ENCODE measurements at regions not wholly inside any gene's neighbourhood (a gene's known extent, or its start where the extent isn't known, plus 50 kb on each side); places are given as distances from the start of the nearest gene placed in this dataset.

- Mint-ChIP-seq H3K4me3 (no peak overlapping the region), H3K27me3 (no peaks in the 10 kb centered on the region), H3K4me1 (no peaks in the 10 kb centered on the region), H3K27ac (no peak overlapping the region), H3K36me3 (no peaks in the 10 kb centered on the region), H3K9me3 (no peaks in the 10 kb centered on the region)
- no peak for ATAC-seq (replicated peaks)
- no peak for DNase-seq
Observed at GRCh38 chr20:60930023-60930790, 321.9 kb upstream of the CDH4 start.

GRCh38 chr20:60931696-60932095, 320.4 kb upstream of the CDH4 start:
- no peak for ATAC-seq (replicated peaks)
- H3K36me3 Mint-ChIP-seq: no peaks in the 10 kb centered on the region
- H3K27me3 Mint-ChIP-seq: no peaks in the 10 kb centered on the region
- no peaks in the 10 kb centered on the region for H3K4me1 Mint-ChIP-seq
- H3K9me3 Mint-ChIP-seq: no peaks in the 10 kb centered on the region
- no peak overlapping the region for H3K27ac Mint-ChIP-seq
- DNase-seq: no peak
- no peak overlapping the region for H3K4me3 Mint-ChIP-seq

GRCh38 chr20:60934724-60935123, 317.3 kb upstream of the CDH4 start:
- Mint-ChIP-seq H3K27me3 (peaks cover 0 to 4% of the 10 kb centered on the region in 2 donors), H3K4me1 (no peaks in the 10 kb centered on the region), H3K4me3 (no peak overlapping the region), H3K9me3 (no peaks in the 10 kb centered on the region), H3K36me3 (no peaks in the 10 kb centered on the region), H3K27ac (no peak overlapping the region)
- DNase-seq (no peak), ATAC-seq (replicated peaks) (no peak)

- ATAC-seq (replicated peaks) (no peak), DNase-seq (no peak)
- H3K27me3 Mint-ChIP-seq: peaks cover 0 to 4% of the 10 kb centered on the region in 2 donors
- no peak overlapping the region for H3K4me3 Mint-ChIP-seq
- H3K4me1 Mint-ChIP-seq: no peaks in the 10 kb centered on the region
- H3K36me3 Mint-ChIP-seq: no peaks in the 10 kb centered on the region
- H3K9me3 Mint-ChIP-seq: no peaks in the 10 kb centered on the region
- no peak overlapping the region for H3K27ac Mint-ChIP-seq
Observed at GRCh38 chr20:60935971-60936370, 316.1 kb upstream of the CDH4 start.

- Mint-ChIP-seq H3K36me3 (no peaks in the 10 kb centered on the region), H3K27me3 (peaks cover 0 to 4% of the 10 kb centered on the region in 2 donors), H3K9me3 (no peaks in the 10 kb centered on the region), H3K27ac (no peak overlapping the region), H3K4me1 (no peaks in the 10 kb centered on the region), H3K4me3 (no peak overlapping the region)
- DNase-seq: no peak
- no peak for ATAC-seq (replicated peaks)
Observed at GRCh38 chr20:60937585-60937984, 314.5 kb upstream of the CDH4 start.

- Mint-ChIP-seq H3K9me3 (no peaks in the 10 kb centered on the region), H3K4me3 (no peak overlapping the region), H3K36me3 (no peaks in the 10 kb centered on the region), H3K4me1 (no peaks in the 10 kb centered on the region), H3K27me3 (peaks cover 0 to 4% of the 10 kb centered on the region in 2 donors), H3K27ac (no peak overlapping the region)
- no peak for DNase-seq
- ATAC-seq (replicated peaks): no peak
Observed at GRCh38 chr20:60941379-60941778, 310.7 kb upstream of the CDH4 start.

GRCh38 chr20:60947819-60948218, 304.2 kb upstream of the CDH4 start:
- ATAC-seq (replicated peaks) (no peak), DNase-seq (no peak)
- no peaks in the 10 kb centered on the region for H3K36me3 Mint-ChIP-seq
- no peaks in the 10 kb centered on the region for H3K4me1 Mint-ChIP-seq
- no peak overlapping the region for H3K4me3 Mint-ChIP-seq
- H3K27ac Mint-ChIP-seq: no peak overlapping the region
- peaks cover 2 to 3% of the 10 kb centered on the region in 2 donors for H3K9me3 Mint-ChIP-seq
- no peaks in the 10 kb centered on the region for H3K27me3 Mint-ChIP-seq

GRCh38 chr20:60948224-60948623, 303.8 kb upstream of the CDH4 start:
- ATAC-seq (replicated peaks) (no peak), DNase-seq (no peak)
- Mint-ChIP-seq H3K36me3 (no peaks in the 10 kb centered on the region), H3K4me3 (no peak overlapping the region), H3K4me1 (no peaks in the 10 kb centered on the region), H3K27me3 (no peaks in the 10 kb centered on the region), H3K9me3 (peaks cover 2 to 3% of the 10 kb centered on the region in 2 donors), H3K27ac (no peak overlapping the region)

GRCh38 chr20:60950561-60950960, 301.5 kb upstream of the CDH4 start:
- no peak overlapping the region for H3K4me3 Mint-ChIP-seq
- no peaks in the 10 kb centered on the region for H3K27me3 Mint-ChIP-seq
- DNase-seq (no peak), ATAC-seq (replicated peaks) (no peak)
- H3K27ac Mint-ChIP-seq: no peak overlapping the region
- peaks cover 2 to 3% of the 10 kb centered on the region in 2 donors for H3K9me3 Mint-ChIP-seq
- no peaks in the 10 kb centered on the region for H3K36me3 Mint-ChIP-seq
- no peaks in the 10 kb centered on the region for H3K4me1 Mint-ChIP-seq

- ATAC-seq (replicated peaks): no peak
- no peak overlapping the region for H3K27ac Mint-ChIP-seq
- no peak for DNase-seq
- H3K9me3 Mint-ChIP-seq: peaks cover 2 to 3% of the 10 kb centered on the region in 2 donors
- no peaks in the 10 kb centered on the region for H3K27me3 Mint-ChIP-seq
- no peaks in the 10 kb centered on the region for H3K36me3 Mint-ChIP-seq
- H3K4me3 Mint-ChIP-seq: no peak overlapping the region
- no peaks in the 10 kb centered on the region for H3K4me1 Mint-ChIP-seq
Observed at GRCh38 chr20:60950974-60951373, 301.1 kb upstream of the CDH4 start.

GRCh38 chr20:60952861-60953260, 299.2 kb upstream of the CDH4 start:
- no peak overlapping the region for H3K4me3 Mint-ChIP-seq
- no peak for ATAC-seq (replicated peaks)
- no peaks in the 10 kb centered on the region for H3K27me3 Mint-ChIP-seq
- H3K36me3 Mint-ChIP-seq: no peaks in the 10 kb centered on the region
- peaks cover 2 to 7% of the 10 kb centered on the region in 2 donors for H3K9me3 Mint-ChIP-seq
- no peaks in the 10 kb centered on the region for H3K4me1 Mint-ChIP-seq
- no peak for DNase-seq
- no peak overlapping the region for H3K27ac Mint-ChIP-seq

- ATAC-seq (replicated peaks) (no peak), DNase-seq (no peak)
- Mint-ChIP-seq H3K36me3 (no peaks in the 10 kb centered on the region), H3K4me1 (no peaks in the 10 kb centered on the region), H3K4me3 (no peak overlapping the region), H3K27ac (no peak overlapping the region), H3K27me3 (no peaks in the 10 kb centered on the region), H3K9me3 (peaks cover 2 to 7% of the 10 kb centered on the region in 2 donors)
Observed at GRCh38 chr20:60953321-60953720, 298.7 kb upstream of the CDH4 start.

- H3K4me1 Mint-ChIP-seq: no peaks in the 10 kb centered on the region
- H3K4me3 Mint-ChIP-seq: no peak overlapping the region
- DNase-seq (no peak), ATAC-seq (replicated peaks) (no peak)
- no peak overlapping the region for H3K27ac Mint-ChIP-seq
- H3K27me3 Mint-ChIP-seq: no peaks in the 10 kb centered on the region
- H3K36me3 Mint-ChIP-seq: no peaks in the 10 kb centered on the region
- peaks cover 2 to 4% of the 10 kb centered on the region in 2 donors for H3K9me3 Mint-ChIP-seq
Observed at GRCh38 chr20:60955706-60956105, 296.4 kb upstream of the CDH4 start.

GRCh38 chr20:60956194-60956593, 295.9 kb upstream of the CDH4 start:
- H3K36me3 Mint-ChIP-seq: no peaks in the 10 kb centered on the region
- peaks cover 2 to 4% of the 10 kb centered on the region in 2 donors for H3K9me3 Mint-ChIP-seq
- DNase-seq (no peak), ATAC-seq (replicated peaks) (no peak)
- no peaks in the 10 kb centered on the region for H3K27me3 Mint-ChIP-seq
- H3K27ac Mint-ChIP-seq: no peak overlapping the region
- H3K4me3 Mint-ChIP-seq: no peak overlapping the region
- H3K4me1 Mint-ChIP-seq: no peaks in the 10 kb centered on the region

GRCh38 chr20:60957621-60958020, 294.4 kb upstream of the CDH4 start:
- Mint-ChIP-seq H3K4me3 (no peak overlapping the region), H3K4me1 (no peaks in the 10 kb centered on the region)
- ATAC-seq (replicated peaks): no peak

More at GRCh38 chr20:60957621-60958020, 294.4 kb upstream of the CDH4 start:
- Mint-ChIP-seq H3K36me3 (no peaks in the 10 kb centered on the region), H3K27ac (no peak overlapping the region), H3K9me3 (peaks cover 2 to 4% of the 10 kb centered on the region in 2 donors), H3K27me3 (no peaks in the 10 kb centered on the region)
- no peak for DNase-seq

All from stimulated activated naive B cell treated with anti-CD40 and anti-IgM and Interleukin-4, amounts not matched to agents 10 μg/mL and 1 μg/mL and 100 μg/mL, for 72 hours (primary cell).